ENCODE measurements at regions not wholly inside any gene's neighbourhood (a gene's known extent, or its start where the extent isn't known, plus 50 kb on each side); places are given as distances from the start of the nearest gene placed in this dataset.

GRCh38 chr17:412211-413015, 59.8 kb upstream of the RPH3AL start:
- ATAC-seq: peak; percentile 43
- TF ChIP-seq ARNTL (CRISPR knock-in tag; IDR thresholded peaks at IDR 0.05; ENCODE audit: borderline replicate concordance, low read depth) (no peak), ZFP3 (CRISPR knock-in tag; IDR thresholded peaks at IDR 0.05) (no peak), ZNF70 (CRISPR knock-in tag; IDR thresholded peaks at IDR 0.05) (no peak), ZNF8 (CRISPR knock-in tag; IDR thresholded peaks at IDR 0.05) (no peak)

GRCh38 chr17:411421-412120, 59.0 kb upstream of the RPH3AL start:
- ATAC-seq: no peak
- TF ChIP-seq ZC3H10 (CRISPR knock-in tag; IDR thresholded peaks at IDR 0.05) (no peak), ESRRG (CRISPR knock-in tag; IDR thresholded peaks at IDR 0.05) (no peak), POU6F1 (CRISPR knock-in tag; IDR thresholded peaks at IDR 0.05; ENCODE audit: borderline replicate concordance, low read depth) (no peak), TOX (CRISPR knock-in tag; IDR thresholded peaks at IDR 0.05; ENCODE audit: borderline replicate concordance) (no peak), ZFP30 (CRISPR knock-in tag; IDR thresholded peaks at IDR 0.05) (no peak), ISL1 (CRISPR knock-in tag; IDR thresholded peaks at IDR 0.05) (no peak)
- TF ChIP-seq, protein P1, sequence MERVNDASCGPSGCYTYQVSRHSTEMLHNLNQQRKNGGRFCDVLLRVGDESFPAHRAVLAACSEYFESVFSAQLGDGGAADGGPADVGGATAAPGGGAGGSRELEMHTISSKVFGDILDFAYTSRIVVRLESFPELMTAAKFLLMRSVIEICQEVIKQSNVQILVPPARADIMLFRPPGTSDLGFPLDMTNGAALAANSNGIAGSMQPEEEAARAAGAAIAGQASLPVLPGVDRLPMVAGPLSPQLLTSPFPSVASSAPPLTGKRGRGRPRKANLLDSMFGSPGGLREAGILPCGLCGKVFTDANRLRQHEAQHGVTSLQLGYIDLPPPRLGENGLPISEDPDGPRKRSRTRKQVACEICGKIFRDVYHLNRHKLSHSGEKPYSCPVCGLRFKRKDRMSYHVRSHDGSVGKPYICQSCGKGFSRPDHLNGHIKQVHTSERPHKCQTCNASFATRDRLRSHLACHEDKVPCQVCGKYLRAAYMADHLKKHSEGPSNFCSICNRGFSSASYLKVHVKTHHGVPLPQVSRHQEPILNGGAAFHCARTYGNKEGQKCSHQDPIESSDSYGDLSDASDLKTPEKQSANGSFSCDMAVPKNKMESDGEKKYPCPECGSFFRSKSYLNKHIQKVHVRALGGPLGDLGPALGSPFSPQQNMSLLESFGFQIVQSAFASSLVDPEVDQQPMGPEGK (CRISPR knock-in tag; IDR thresholded peaks at IDR 0.05; ENCODE audit: borderline replicate concordance): no peak

DNA sequence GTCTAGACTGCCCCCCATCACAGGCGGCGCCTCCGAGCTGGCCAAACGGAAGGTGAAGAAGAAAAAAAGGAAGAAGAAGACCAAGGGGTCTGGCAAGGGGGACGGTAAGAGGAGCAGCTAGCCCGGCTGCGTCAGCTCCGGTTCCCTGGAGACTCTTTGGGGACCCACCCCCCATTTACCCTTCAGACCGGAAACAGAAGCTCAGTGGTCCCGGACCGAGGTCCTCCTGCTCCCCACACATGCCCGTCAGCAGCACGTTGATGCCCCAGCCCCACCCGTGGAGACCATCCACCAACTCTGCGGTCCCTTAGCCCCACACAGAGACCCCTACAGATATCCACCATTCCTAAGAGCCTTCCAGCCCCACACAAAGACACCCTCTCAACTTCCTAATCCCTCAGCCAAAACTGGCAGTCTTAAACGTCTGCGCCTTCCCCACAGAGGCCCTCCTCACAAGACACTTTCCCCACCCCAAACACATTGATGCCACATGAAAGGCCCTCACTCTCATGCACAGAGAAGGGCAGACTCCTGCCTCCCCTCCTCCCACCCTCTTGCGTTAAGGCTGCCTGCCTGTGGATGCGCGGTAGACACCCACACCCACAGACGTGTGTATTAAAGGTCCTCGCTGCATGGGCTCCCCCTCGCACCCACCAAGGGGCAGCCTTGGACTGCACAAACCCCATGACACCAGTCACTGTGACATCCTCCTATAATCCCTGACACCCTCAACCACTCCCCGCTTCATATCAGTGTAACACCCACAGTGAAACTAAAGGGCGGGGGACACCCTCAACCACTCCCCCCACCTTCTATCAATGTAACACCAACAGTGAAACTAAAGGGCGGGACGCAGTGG, 58.2 kb upstream of the RPH3AL start:
- ATAC-seq: peak; percentile 34
- TF ChIP-seq SNAI2 (CRISPR knock-in tag; IDR thresholded peaks at IDR 0.05): no peak
- TF ChIP-seq POU6F1 (CRISPR knock-in tag; IDR thresholded peaks at IDR 0.05; ENCODE audit: borderline replicate concordance, low read depth): no peak
- no peak for TF ChIP-seq ISL1 (CRISPR knock-in tag; IDR thresholded peaks at IDR 0.05)
- no peak for TF ChIP-seq ARNTL (CRISPR knock-in tag; IDR thresholded peaks at IDR 0.05; ENCODE audit: borderline replicate concordance, low read depth)
- no peak for TF ChIP-seq BACH2 (CRISPR knock-in tag; IDR thresholded peaks at IDR 0.05; ENCODE audit: borderline replicate concordance)

DNA sequence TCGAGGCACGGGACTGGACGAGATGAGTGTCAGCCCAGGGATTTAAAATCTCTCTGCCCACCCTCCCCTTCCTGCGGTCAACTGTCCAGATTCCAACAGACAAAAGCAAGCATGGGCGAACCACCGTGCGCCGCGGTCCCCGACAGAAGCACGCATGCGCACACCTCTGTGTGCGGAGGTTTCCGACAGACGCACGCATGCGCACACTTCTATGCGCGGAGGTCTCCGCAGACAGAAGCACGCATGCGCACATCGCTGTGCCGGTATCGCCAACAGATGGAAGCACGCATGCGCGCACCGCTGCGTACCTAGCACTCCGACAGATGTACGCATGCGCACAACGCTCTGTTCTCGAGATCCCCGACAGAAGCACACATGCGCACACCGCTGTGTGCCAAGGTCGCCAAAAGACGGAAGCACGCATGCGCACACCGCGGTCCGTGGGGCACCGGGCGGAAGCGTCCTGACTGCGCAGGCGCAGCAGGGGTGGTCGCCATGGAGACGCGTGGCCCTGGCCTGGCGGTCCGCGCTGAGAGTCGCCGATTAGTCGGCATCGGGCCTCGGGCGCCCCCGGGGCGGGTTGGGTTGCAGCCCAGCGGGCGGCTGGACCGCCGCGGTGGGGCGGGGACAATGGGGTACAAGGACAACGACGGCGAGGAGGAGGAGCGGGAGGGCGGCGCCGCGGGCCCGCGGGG, 57.4 kb upstream of the RPH3AL start:
- TF ChIP-seq ESRRG (CRISPR knock-in tag; IDR thresholded peaks at IDR 0.05) (no peak), CSDC2 (CRISPR knock-in tag; IDR thresholded peaks at IDR 0.05) (no peak), CSRNP3 (CRISPR knock-in tag; IDR thresholded peaks at IDR 0.05) (no peak), ZNF565 (CRISPR knock-in tag; conservative IDR thresholded peaks at IDR 0.05; ENCODE audit: low read depth) (no peak), POU6F1 (CRISPR knock-in tag; IDR thresholded peaks at IDR 0.05; ENCODE audit: borderline replicate concordance, low read depth) (no peak), BACH2 (CRISPR knock-in tag; IDR thresholded peaks at IDR 0.05; ENCODE audit: borderline replicate concordance) (no peak), ARNTL (CRISPR knock-in tag; IDR thresholded peaks at IDR 0.05; ENCODE audit: borderline replicate concordance, low read depth) (no peak), ISL1 (CRISPR knock-in tag; IDR thresholded peaks at IDR 0.05) (no peak), ZC3H10 (CRISPR knock-in tag; IDR thresholded peaks at IDR 0.05) (no peak), ZFP30 (CRISPR knock-in tag; IDR thresholded peaks at IDR 0.05) (no peak), OSR1 (CRISPR knock-in tag; IDR thresholded peaks at IDR 0.05) (no peak)
- TF ChIP-seq, protein P1 (CRISPR knock-in tag; IDR thresholded peaks at IDR 0.05; ENCODE audit: borderline replicate concordance): no peak
- TF ChIP-seq, protein P2, sequence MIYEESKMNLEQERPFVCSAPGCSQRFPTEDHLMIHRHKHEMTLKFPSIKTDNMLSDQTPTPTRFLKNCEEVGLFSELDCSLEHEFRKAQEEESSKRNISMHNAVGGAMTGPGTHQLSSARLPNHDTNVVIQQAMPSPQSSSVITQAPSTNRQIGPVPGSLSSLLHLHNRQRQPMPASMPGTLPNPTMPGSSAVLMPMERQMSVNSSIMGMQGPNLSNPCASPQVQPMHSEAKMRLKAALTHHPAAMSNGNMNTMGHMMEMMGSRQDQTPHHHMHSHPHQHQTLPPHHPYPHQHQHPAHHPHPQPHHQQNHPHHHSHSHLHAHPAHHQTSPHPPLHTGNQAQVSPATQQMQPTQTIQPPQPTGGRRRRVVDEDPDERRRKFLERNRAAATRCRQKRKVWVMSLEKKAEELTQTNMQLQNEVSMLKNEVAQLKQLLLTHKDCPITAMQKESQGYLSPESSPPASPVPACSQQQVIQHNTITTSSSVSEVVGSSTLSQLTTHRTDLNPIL (CRISPR knock-in tag; IDR thresholded peaks at IDR 0.05; ENCODE audit: low read depth): no peak
- ATAC-seq: peak; percentile 89

All from SK-N-SH treated with all-trans-retinoic acid at 6 μM for 48 hours (cell line).